ENCODE measurements at regions not wholly inside any gene's neighbourhood (a gene's known extent, or its start where the extent isn't known, plus 50 kb on each side); places are given as distances from the start of the nearest gene placed in this dataset.

- intact Hi-C loops (cut with micrococcal nuclease; ENCODE audit: unreplicated experiment) = no loop called here
- Histone ChIP-seq H3K27me3 (ENCODE audit: control insufficient read depth, insufficient read depth, low read length) (no peaks in the 10 kb centered on the region), H3K9me3 (ENCODE audit: control insufficient read depth, insufficient read depth, low read depth, low read length) (no peaks in the 10 kb centered on the region), H3K4me3 (ENCODE audit: low read depth in 2 of 2, low read length in 2 of 2) (no peak overlapping the region), H3K27ac (ENCODE audit: low read length) (no peak overlapping the region), H3K4me1 (ENCODE audit: control insufficient read depth, insufficient read depth, low read length) (no peaks in the 10 kb centered on the region), H3K36me3 (ENCODE audit: control insufficient read depth, insufficient read depth, low read length) (no peaks in the 10 kb centered on the region)
- no TSS peak for BruUV-seq (replicated peaks)
- TF ChIP-seq SIN3A (IDR thresholded peaks at IDR 0.05; ENCODE audit: borderline replicate concordance, insufficient read depth, low read depth, low read length) (no peak), POLR2AphosphoS5 (IDR thresholded peaks at IDR 0.05; ENCODE audit: low read depth, low read length) (no peak), CTCF (IDR thresholded peaks at IDR 0.05) (no peak), REST (IDR thresholded peaks at IDR 0.05; ENCODE audit: insufficient read depth in 1 of 2, low read depth in 2 of 2, low read length in 1 of 2) (no peak), TCF7L2 (IDR thresholded peaks at IDR 0.05; ENCODE audit: low read depth, low read length) (no peak)
- DNase-seq (ENCODE audit: low read depth, low spot score) (no peak), ATAC-seq (no peak)
- POLR2A ChIA-PET = no interaction called here
- CTCF ChIA-PET = no interaction called here
- in situ Hi-C loops (cut with HindIII; ENCODE audit: low pct_unique_long_range_greater_than_20kb, low sequenced_read_pairs) = no loop called here
These were observed 1084.5 kb upstream of the FLRT2 start for GRCh38 chr14:84445486-84445885.

- ATAC-seq (no peak), DNase-seq (ENCODE audit: low read depth, low spot score) (no peak)
- TF ChIP-seq REST (IDR thresholded peaks at IDR 0.05; ENCODE audit: insufficient read depth in 1 of 2, low read depth in 2 of 2, low read length in 1 of 2) (no peak), TCF7L2 (IDR thresholded peaks at IDR 0.05; ENCODE audit: low read depth, low read length) (no peak)
- Histone ChIP-seq H3K27ac (ENCODE audit: low read length) (no peak overlapping the region), H3K4me3 (ENCODE audit: low read depth in 2 of 2, low read length in 2 of 2) (no peak overlapping the region), H3K4me1 (ENCODE audit: control insufficient read depth, insufficient read depth, low read length) (no peaks in the 10 kb centered on the region), H3K36me3 (ENCODE audit: control insufficient read depth, insufficient read depth, low read length) (no peaks in the 10 kb centered on the region), H3K9me3 (ENCODE audit: control insufficient read depth, insufficient read depth, low read depth, low read length) (no peaks in the 10 kb centered on the region), H3K27me3 (ENCODE audit: control insufficient read depth, insufficient read depth, low read length) (no peaks in the 10 kb centered on the region)
- in situ Hi-C loops (cut with HindIII; ENCODE audit: low pct_unique_long_range_greater_than_20kb, low sequenced_read_pairs) (no loop called here), intact Hi-C loops (cut with micrococcal nuclease; ENCODE audit: unreplicated experiment) (no loop called here)
- ChIA-PET POLR2A (no interaction called here), CTCF (no interaction called here)
- no TSS peak for BruUV-seq (replicated peaks)
These were observed 1083.7 kb upstream of the FLRT2 start for GRCh38 chr14:84446250-84446649.
